ENCODE measurements at regions not wholly inside any gene's neighbourhood (a gene's known extent, or its start where the extent isn't known, plus 50 kb on each side); places are given as distances from the start of the nearest gene placed in this dataset.
"Not testable (repeated sequence)": the region's sequence is repeated elsewhere in the genome, so short reads cannot be mapped to it uniquely, and the experiment has no call there.

DNA sequence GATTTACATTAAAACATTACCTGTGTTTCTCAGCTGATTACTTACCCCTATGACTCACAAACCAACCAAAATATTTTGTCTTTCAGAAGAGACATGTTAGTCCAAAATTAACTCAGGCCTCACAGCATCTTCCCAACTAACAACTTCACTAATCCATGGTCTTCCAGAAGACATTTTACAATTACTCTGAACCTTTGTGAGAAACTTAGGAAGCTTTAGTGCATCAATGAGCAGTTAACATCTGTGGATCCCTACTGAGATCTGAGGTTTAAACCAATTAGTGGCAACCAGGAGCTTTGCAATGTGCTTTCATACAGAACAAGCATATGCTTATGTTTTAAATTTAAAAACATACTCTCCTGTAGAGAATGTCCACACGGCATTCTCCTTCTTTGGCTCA, 269.7 kb downstream of the UBE3D start:
- no peak for DNase-seq (ENCODE audit: low read depth, low spot score)

DNA sequence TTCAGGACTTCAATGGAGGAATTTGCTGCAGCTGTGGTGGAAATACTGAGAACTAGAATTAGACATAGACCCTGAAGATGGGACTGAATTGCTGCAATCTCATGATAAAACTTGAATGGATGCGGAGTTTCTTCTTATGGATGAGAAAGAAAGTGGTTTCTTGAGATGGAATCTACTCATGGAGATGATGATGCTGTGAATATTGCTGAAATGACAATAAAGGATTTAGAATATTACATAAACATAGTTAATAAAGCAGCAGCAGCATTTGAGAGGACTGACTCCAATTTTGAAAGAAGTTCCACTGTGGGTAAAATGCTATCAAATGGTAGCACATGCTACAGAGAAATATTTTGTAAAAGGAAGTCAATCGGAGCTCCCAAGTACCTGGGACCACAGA, 264.6 kb downstream of the UBE3D start:
- DNase-seq (ENCODE audit: low read depth, low spot score): no peak

DNA sequence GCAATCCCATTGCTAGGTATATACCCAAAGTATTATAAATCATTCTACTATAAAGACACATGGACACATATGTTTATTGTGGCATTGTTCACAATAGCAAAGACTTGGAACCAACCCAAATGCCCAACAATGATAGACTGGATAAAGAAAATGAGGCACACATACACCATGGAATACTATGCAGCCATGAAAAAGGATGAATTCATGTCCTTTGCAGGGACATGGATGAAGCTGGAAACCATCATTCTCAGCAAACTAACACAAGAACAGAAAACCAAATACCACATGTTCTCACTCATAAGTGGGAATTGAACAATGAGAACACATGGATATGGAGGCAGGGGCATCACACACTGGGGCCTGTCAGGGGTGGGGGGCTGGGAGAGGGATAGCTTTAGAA, 249.4 kb downstream of the UBE3D start:
- DNase-seq (ENCODE audit: low read depth, low spot score): not testable (repeated sequence)

DNA sequence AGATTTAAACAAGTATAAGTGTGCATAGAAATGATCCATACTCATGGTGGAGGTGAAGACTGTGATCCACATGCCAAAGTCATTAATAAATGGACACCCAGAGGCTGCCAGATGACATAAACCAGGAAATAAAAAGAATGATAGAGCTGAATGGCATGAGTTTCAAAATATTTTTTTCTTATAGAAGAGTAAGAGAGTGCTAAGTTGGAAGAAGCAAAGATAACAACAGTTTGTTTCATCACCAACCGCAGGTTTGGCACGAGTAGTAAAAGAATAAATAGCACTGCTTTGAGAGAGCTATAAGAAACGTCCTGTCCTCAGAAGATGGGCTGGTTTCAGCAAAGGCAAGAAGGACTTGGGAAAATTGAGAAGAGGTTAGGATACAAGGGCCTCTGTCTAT, 246.9 kb downstream of the UBE3D start:
- peak; percentile 49 for DNase-seq (ENCODE audit: low read depth, low spot score)

DNA sequence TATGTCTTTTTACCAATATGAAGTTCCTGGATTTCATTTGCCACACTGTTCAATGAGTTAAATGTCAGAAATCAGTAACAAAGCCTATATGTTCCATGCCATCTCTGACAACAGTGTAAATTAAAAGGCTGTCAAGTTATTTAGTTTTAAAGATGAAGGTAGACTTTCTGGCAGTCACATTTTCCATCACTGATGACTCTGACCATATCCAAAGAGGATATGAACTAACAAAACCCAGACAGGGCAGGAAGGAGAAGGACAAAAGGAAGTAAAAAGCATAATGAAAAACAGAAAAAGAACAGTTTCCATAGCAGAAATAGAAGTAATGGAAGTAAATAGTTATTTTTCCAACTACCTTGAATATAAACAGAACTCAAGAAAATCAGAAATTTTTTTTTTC, 242.3 kb downstream of the UBE3D start:
- DNase-seq (ENCODE audit: low read depth, low spot score): no peak

DNA sequence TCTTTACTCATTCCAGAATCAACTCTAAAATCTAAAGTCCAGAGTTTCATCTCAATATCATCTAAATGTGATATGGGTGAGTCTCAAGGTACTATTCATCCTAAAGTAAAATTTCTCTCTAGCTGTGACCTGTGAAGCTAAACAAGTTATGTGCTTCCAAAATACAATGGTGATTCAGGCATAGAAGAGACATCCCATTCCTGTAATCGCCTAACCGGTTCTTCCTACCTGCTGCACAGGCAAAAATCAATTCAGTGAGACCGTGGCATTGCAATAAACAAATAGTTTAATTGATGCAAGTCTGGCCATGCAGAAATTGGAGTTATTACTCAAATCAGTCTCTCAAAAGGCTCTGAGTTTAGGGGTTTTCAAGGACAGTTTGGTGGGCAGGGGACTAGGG, 232.8 kb downstream of the UBE3D start:
- DNase-seq (ENCODE audit: low read depth, low spot score): no peak

DNA sequence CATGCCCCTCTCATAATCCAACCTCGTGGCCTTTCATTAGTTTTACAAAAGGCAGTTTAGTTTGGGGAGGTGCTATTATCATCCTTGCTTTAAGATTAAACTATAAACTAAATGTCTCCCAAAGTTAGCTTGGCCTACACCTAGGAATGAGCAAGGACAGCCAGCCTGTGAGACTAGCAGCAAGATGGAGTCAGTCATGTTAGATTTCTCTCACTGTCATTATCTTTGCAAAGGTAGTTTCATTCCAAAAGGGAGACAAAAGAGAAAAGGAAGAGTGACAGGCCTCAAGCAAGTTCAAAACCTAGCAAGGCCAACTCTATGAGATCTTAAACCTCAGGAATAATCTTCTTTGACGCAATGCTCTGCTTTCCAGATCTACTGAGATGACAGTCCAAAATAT, 232.2 kb downstream of the UBE3D start:
- no peak for DNase-seq (ENCODE audit: low read depth, low spot score)

DNA sequence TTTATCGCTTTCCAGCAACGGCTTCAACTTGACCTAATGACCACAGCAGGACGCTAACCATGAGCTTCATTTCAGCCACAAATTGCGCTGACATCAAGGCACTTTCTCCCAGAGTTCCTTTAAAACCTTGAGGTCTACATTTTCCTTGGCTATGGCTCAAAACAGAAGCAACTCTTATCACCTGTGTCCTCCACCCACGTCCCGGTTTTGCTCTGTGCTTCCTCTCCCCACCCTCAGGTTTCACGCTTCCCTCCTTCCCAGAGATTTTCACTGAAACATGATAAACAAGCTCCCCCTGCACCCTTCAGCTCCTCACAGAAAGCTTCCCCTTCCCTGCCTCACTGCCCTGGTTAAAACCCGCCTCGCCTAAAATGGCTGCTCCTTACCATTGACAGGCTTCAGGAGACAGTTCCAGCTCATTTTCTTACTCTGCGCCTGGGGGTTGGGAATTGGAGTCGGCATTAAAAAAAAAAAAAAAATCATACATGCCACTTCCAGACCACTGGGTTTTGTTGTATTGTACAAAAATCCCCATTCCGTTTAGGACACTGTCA, 229.5 kb downstream of the UBE3D start:
- no peak for DNase-seq (ENCODE audit: low read depth, low spot score)

DNA sequence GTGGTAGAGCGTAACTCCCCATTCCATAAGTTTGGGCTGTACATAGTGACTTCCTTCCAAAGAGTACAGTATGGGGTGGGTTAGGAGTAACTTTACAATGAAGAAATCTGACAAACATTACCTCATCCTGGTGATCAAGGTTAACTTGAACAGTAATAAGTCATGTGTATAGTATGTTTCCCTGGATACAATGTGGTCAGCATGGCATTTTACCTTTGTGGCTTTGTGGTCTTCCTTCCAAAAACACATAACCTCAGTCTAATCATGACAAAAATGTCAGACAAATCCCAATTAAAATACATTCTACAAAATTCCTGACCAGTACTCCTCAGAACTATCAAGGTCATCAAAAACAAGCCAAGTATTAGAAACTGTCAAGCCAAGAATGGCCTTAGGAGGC, 225.1 kb downstream of the UBE3D start:
- peak; percentile 75 for DNase-seq (ENCODE audit: low read depth, low spot score)

DNA sequence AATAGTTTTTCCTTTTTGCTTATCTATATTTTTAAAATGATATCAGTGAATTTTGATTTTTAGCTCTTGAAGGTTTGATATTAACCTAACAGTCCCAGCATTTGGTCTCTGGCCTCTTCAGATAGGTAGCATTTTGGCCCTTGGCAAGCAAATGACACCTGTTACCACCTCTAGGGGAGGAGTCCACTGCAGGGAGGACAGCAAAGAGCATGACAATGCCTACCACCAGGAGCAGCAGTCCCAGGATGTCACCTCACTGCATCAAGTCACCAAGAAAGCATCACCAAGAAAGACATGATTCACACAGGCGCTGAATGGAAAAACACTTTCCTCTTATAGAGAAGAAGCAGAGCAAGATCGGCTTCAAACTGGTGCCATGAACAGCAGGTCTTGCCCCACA, 224.3 kb downstream of the UBE3D start:
- no peak for DNase-seq (ENCODE audit: low read depth, low spot score)
